HepG2 (cell line): ENCODE measurements at regions not wholly inside any gene's neighbourhood (a gene's known extent, or its start where the extent isn't known, plus 50 kb on each side); places are given as distances from the start of the nearest gene placed in this dataset.

Experiments
- HNF4A ChIP-seq: sonication (generic); formaldehyde crosslinking; IDR thresholded peaks from 2 replicates; pipeline ENCODE4 v1.4.0; 2020; ENCODE audit warnings: missing genetic modification reagents
- MXI1 ChIP-seq: IDR thresholded peaks from 3 replicates; pipeline ENCODE4 v1.6.1; 2012; ENCODE audit warnings: low read depth, low read length, inconsistent platforms, borderline replicate concordance
- MYNN ChIP-seq: sonication (generic); formaldehyde crosslinking; IDR thresholded peaks from 2 replicates; pipeline ENCODE4 v1.4.0; 2020; ENCODE audit warnings: mild to moderate bottlenecking, low read depth, missing genetic modification reagents
- NRL ChIP-seq: sonication (generic); formaldehyde crosslinking; IDR thresholded peaks from 2 replicates; pipeline ENCODE4 v1.5.0; 2020; ENCODE audit warnings: missing genetic modification reagents, mild to moderate bottlenecking, moderate library complexity, borderline replicate concordance
- RXRB ChIP-seq: IDR thresholded peaks from 2 replicates; pipeline ENCODE4 v1.6.1; 2016; ENCODE audit warnings: borderline replicate concordance, missing genetic modification reagents, missing compliant biosample characterization
- SALL1 ChIP-seq: sonication (generic); formaldehyde crosslinking; IDR thresholded peaks from 2 replicates; pipeline ENCODE4 v1.8.0; 2022; ENCODE audit warnings: mild to moderate bottlenecking, missing genetic modification reagents
- SATB2 ChIP-seq: sonication (generic); formaldehyde crosslinking; IDR thresholded peaks from 2 replicates; pipeline ENCODE4 v1.5.0; 2020; ENCODE audit warnings: missing genetic modification reagents
- SMARCC2 ChIP-seq: fragments of 450-650 bp; IDR thresholded peaks from 2 replicates; pipeline ENCODE4 v1.6.1; 2017; ENCODE audit warnings: antibody characterized with exemption, mild to moderate bottlenecking
- TMF1 ChIP-seq: sonication (generic); formaldehyde crosslinking; IDR thresholded peaks from 2 replicates; pipeline ENCODE4 v1.8.1; 2022; ENCODE audit warnings: low read depth, missing genetic modification reagents
- ZNF564 ChIP-seq: sonication (generic); formaldehyde crosslinking; IDR thresholded peaks from 2 replicates; pipeline ENCODE4 v1.8.1; 2023; ENCODE audit warnings: mild to moderate bottlenecking, missing genetic modification reagents
- ZNF615 ChIP-seq: sonication (generic); formaldehyde crosslinking; IDR thresholded peaks from 2 replicates; pipeline ENCODE4 v1.5.0; 2020; ENCODE audit warnings: mild to moderate bottlenecking, missing genetic modification reagents, borderline replicate concordance
- ZNF713 ChIP-seq: sonication (generic); formaldehyde crosslinking; IDR thresholded peaks from 2 replicates; pipeline ENCODE4 v1.4.0; 2020; ENCODE audit warnings: mild to moderate bottlenecking, missing genetic modification reagents
- ZNF788 ChIP-seq: sonication (generic); formaldehyde crosslinking; IDR thresholded peaks from 2 replicates; pipeline ENCODE4 v1.5.0; 2020; ENCODE audit warnings: mild to moderate bottlenecking, missing genetic modification reagents, borderline replicate concordance
- TF ChIP-seq, protein P1 (sequence below): sonication (generic); formaldehyde crosslinking; IDR thresholded peaks from 2 replicates; pipeline ENCODE4 v1.5.1; 2020; ENCODE audit warnings: mild to moderate bottlenecking, missing genetic modification reagents, borderline replicate concordance
- TF ChIP-seq, protein P2 (sequence below): sonication (generic); formaldehyde crosslinking; IDR thresholded peaks from 2 replicates; pipeline ENCODE4 v1.9.0; 2021; ENCODE audit warnings: missing genetic modification reagents, borderline replicate concordance
- TF ChIP-seq, protein P3 (sequence below): IDR thresholded peaks from 2 replicates; pipeline ENCODE4 v1.6.1; 2016; ENCODE audit warnings: mild to moderate bottlenecking, missing biosample characterization, missing genetic modification reagents
- TF ChIP-seq, protein P4 (sequence below): fragments of 450-650 bp; IDR thresholded peaks from 2 replicates; pipeline ENCODE4 v1.6.1; 2017; ENCODE audit warnings: mild to moderate bottlenecking
- TF ChIP-seq, protein P5 (sequence below): sonication (generic); formaldehyde crosslinking; IDR thresholded peaks from 2 replicates; pipeline ENCODE4 v1.5.0; 2020; ENCODE audit warnings: mild to moderate bottlenecking, missing genetic modification reagents

DNA sequence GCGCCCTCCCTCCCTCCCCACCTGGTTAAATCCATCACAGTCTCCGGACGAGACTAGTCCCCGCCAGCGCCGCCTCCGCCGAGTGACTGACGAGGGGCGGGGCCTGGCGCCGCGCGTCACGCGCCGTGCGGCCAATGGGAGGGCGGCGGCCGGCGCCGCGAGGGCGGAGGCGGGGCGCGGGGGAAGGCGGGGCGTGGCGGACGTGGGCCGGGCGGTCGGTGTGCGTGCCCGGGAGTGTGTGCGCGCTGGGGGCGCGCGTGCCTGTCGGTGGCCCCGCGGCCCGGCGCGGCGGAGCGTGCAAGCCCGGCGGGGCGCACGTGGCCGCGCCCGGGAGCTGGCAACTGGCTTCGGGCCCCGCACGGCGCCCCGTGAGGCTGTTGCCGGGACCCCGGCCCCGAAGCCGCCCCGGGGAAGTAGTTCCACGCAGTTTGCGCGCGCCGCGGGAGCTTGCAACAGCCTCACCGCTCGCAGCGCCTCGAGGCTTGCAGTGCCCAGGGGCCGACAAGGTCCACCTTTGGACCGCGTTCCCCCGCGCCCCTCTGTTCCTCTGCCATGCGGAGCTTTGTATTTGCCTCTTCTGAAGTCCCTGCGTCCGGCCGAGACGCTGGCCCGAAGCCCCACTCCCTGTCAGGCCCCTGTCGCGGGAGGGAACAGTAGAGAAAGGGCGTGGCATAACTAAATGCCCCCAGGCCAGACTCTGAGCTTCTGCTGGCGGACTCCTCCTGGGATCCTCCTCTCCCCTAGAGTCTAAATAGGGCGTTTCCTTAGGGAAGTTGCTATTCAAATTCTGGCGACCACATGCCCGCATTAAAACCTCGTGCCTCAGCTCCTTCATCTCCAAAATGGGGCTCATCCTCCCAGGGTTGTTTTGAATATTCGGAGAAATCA is 400.9 kb downstream of the SHQ1 start (continued):
- no peak for TF ChIP-seq ZNF615 (CRISPR knock-in tag)
- TF ChIP-seq MYNN (CRISPR knock-in tag), result no peak
- TF ChIP-seq, protein P1, sequence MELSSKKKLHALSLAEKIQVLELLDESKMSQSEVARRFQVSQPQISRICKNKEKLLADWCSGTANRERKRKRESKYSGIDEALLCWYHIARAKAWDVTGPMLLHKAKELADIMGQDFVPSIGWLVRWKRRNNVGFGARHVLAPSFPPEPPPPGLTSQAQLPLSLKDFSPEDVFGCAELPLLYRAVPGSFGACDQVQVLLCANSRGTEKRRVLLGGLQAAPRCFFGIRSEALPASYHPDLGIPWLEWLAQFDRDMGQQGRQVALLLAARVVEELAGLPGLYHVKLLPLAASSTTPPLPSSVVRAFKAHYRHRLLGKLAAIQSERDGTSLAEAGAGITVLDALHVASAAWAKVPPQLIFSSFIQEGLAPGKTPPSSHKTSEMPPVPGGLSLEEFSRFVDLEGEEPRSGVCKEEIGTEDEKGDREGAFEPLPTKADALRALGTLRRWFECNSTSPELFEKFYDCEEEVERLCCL, result no peak
- peak; percentile 93 for TF ChIP-seq TMF1
- TF ChIP-seq SALL1 (CRISPR knock-in tag), result peak; percentile 77
- TF ChIP-seq NRL (CRISPR knock-in tag), result 0 out of 2 replicates have a peak, but pooled peaks have one; percentile 24
- TF ChIP-seq ZNF788 (CRISPR knock-in tag), result no peak
- peak; percentile 50; the same call in 1 of the 3 replicates for TF ChIP-seq MXI1
- no peak for TF ChIP-seq RXRB (CRISPR knock-in tag)
- TF ChIP-seq HNF4A (CRISPR knock-in tag), result no peak
- TF ChIP-seq ZNF564 (CRISPR knock-in tag), result 0 out of 2 replicates have a peak, but pooled peaks have one; percentile 65
- no peak for TF ChIP-seq ZNF713 (CRISPR knock-in tag)
- TF ChIP-seq, protein P2, sequence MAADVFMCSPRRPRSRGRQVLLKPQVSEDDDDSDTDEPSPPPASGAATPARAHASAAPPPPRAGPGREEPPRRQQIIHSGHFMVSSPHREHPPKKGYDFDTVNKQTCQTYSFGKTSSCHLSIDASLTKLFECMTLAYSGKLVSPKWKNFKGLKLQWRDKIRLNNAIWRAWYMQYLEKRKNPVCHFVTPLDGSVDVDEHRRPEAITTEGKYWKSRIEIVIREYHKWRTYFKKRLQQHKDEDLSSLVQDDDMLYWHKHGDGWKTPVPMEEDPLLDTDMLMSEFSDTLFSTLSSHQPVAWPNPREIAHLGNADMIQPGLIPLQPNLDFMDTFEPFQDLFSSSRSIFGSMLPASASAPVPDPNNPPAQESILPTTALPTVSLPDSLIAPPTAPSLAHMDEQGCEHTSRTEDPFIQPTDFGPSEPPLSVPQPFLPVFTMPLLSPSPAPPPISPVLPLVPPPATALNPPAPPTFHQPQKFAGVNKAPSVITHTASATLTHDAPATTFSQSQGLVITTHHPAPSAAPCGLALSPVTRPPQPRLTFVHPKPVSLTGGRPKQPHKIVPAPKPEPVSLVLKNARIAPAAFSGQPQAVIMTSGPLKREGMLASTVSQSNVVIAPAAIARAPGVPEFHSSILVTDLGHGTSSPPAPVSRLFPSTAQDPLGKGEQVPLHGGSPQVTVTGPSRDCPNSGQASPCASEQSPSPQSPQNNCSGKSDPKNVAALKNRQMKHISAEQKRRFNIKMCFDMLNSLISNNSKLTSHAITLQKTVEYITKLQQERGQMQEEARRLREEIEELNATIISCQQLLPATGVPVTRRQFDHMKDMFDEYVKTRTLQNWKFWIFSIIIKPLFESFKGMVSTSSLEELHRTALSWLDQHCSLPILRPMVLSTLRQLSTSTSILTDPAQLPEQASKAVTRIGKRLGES, result peak; percentile 58; the same call in 1 of the 2 replicates
- 0 out of 2 replicates have a peak, but pooled peaks have one; percentile 34 for TF ChIP-seq SATB2 (CRISPR knock-in tag)
- TF ChIP-seq, protein P3, sequence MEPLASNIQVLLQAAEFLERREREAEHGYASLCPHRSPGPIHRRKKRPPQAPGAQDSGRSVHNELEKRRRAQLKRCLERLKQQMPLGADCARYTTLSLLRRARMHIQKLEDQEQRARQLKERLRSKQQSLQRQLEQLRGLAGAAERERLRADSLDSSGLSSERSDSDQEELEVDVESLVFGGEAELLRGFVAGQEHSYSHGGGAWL, result no peak
- TF ChIP-seq, protein P4, sequence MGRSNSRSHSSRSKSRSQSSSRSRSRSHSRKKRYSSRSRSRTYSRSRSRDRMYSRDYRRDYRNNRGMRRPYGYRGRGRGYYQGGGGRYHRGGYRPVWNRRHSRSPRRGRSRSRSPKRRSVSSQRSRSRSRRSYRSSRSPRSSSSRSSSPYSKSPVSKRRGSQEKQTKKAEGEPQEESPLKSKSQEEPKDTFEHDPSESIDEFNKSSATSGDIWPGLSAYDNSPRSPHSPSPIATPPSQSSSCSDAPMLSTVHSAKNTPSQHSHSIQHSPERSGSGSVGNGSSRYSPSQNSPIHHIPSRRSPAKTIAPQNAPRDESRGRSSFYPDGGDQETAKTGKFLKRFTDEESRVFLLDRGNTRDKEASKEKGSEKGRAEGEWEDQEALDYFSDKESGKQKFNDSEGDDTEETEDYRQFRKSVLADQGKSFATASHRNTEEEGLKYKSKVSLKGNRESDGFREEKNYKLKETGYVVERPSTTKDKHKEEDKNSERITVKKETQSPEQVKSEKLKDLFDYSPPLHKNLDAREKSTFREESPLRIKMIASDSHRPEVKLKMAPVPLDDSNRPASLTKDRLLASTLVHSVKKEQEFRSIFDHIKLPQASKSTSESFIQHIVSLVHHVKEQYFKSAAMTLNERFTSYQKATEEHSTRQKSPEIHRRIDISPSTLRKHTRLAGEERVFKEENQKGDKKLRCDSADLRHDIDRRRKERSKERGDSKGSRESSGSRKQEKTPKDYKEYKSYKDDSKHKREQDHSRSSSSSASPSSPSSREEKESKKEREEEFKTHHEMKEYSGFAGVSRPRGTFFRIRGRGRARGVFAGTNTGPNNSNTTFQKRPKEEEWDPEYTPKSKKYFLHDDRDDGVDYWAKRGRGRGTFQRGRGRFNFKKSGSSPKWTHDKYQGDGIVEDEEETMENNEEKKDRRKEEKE, result no peak
- TF ChIP-seq, protein P5, sequence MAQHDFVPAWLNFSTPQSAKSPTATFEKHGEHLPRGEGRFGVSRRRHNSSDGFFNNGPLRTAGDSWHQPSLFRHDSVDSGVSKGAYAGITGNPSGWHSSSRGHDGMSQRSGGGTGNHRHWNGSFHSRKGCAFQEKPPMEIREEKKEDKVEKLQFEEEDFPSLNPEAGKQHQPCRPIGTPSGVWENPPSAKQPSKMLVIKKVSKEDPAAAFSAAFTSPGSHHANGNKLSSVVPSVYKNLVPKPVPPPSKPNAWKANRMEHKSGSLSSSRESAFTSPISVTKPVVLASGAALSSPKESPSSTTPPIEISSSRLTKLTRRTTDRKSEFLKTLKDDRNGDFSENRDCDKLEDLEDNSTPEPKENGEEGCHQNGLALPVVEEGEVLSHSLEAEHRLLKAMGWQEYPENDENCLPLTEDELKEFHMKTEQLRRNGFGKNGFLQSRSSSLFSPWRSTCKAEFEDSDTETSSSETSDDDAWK (CRISPR knock-in tag), result no peak
- TF ChIP-seq SMARCC2, result no peak
